CD4-positive, alpha-beta T cell treated with Interleukin-4 for 1 hour (primary cell): ENCODE measurements at regions not wholly inside any gene's neighbourhood (a gene's known extent, or its start where the extent isn't known, plus 50 kb on each side); places are given as distances from the start of the nearest gene placed in this dataset.
"Not testable (repeated sequence)": the region's sequence is repeated elsewhere in the genome, so short reads cannot be mapped to it uniquely, and the experiment has no call there.

ENCODE experiments used
- DNase-seq, 2 donors: peaks; one replicate each; pipeline ENCODE4 v3.0.0-alpha.2; 2020 to 2022

DNA sequence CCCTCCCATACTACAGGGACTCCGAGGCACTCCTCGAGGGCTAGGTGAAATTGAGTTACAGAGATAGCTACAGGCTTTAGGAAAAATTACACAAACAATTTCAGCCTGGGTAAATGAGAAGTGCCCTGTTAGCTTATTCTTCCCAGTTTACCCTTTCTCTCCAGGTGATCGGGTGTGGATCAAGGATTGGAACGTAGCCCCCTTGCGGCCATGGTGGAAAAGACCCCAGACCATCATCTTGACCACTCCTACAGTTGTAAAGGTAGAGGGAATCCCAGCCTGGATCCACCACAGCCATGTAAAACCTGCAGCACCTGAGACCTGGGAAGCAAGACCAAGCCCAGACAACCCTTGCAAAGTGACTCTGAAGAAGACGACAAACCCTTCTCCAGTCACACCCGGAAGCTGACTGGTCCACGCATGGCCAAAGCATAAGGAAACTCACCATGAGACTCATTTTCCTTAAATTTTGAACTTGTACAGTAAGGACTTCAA lies 600.6 kb downstream of the UQCRFS1 start:
- DNase-seq: no peak

DNA sequence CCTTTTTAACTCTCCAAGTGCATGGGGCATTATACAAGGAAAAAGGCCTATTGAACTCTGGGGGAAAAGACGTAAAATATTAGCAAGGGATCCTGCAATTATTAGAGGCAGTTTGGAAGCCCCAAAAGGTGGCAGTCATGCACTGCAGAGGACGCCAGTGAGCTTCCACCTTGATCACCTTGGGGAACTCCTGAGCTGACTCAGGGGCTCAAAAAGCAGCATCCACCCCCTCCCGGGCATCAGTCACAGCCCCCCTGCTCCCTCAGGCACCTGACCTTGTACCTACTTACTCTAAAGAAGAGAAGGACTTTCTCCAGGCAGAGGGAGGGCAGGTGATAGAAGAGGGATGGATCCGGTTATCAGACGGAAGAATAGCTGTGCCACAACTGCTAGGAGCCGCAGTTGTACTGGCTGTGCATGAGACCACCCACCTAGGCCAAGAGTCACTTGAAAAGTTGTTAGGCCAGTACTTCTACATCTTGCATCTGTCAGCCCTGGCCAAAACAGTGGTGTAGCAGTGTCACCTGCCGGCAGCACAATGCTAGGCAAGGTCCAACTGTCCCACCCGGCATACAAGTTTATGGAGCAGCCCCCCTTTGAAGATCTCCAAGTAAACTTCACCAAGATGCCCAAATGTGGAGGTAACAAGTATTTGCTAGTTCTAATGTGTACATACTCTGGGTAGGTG lies 601.6 kb downstream of the UQCRFS1 start:
- DNase-seq: not testable (repeated sequence)

DNA sequence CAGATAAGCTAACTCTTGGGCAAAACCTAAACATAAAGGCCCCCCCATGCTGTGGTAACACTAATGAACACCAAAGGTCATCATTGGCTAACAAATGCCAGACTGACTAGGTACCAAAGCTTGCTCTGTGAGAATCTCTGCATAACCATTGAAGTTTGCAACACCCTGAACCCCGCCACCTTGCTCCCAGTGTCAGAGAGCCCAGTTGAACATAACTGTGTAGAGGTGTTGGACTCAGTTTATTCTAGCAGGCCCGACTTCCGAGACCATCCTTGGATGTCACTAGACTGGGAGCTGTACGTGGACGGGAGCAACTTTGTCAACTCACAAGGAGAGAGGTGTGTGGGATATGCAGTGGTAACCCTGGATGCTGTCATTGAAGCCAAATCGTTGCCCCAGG lies 602.2 kb downstream of the UQCRFS1 start:
- DNase-seq: no peak

- DNase-seq: no peak
Observed at GRCh38 chr19:28609944-28610343, 603.0 kb downstream of the UQCRFS1 start.

DNA sequence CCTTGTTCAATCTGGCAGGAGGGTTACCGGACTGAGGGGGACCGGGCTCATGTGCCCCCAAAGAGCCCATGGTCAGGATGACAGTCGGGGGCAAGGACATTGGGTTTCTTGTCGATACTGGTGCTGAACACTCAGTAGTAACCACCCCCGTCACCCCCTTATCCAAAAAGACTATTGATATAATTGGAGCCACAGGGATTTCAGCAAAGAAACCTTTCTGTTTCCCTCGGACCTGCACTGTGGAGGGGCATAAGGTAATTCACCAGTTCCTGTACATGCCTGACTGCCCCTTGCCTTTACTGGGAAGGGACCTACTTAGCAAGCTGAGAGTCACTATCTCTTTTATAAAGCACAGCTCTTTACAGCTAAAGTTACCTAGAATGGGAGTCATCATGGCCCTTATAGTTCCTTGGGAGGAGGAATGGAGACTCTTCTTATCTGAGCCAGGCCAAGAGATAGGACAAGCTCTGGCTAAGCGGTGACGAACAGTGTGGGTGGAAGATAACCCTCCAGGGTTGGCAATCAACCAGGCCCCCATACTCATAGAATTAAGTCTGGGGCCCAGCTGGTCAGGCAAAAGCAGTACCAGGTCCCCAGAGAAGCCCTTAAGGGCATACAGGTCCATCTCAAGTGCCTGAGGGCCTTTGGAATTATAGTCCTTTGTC lies 603.7 kb downstream of the UQCRFS1 start:
- no peak for DNase-seq

DNA sequence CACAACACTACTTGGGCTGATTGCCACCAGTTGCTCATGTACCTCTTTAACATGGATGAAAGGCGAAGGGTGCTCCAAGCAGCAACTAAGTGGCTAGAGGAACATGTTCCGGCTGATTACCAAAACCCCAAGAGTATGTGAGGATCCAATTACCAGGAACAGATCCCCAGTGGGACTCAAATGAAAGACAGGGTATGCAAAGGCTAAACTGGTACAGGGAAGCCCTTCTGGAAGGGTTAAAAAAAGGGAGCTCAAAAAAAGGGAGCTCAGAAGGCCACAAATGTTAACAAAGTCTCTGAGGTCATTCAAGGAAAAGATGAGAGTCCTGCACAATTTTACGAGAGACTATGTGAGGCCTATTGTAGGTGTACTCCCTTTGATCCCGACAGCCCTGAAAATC lies 604.7 kb downstream of the UQCRFS1 start:
- no peak for DNase-seq

- no peak for DNase-seq
Observed at GRCh38 chr19:28607066-28607583, 605.8 kb downstream of the UQCRFS1 start.

DNA sequence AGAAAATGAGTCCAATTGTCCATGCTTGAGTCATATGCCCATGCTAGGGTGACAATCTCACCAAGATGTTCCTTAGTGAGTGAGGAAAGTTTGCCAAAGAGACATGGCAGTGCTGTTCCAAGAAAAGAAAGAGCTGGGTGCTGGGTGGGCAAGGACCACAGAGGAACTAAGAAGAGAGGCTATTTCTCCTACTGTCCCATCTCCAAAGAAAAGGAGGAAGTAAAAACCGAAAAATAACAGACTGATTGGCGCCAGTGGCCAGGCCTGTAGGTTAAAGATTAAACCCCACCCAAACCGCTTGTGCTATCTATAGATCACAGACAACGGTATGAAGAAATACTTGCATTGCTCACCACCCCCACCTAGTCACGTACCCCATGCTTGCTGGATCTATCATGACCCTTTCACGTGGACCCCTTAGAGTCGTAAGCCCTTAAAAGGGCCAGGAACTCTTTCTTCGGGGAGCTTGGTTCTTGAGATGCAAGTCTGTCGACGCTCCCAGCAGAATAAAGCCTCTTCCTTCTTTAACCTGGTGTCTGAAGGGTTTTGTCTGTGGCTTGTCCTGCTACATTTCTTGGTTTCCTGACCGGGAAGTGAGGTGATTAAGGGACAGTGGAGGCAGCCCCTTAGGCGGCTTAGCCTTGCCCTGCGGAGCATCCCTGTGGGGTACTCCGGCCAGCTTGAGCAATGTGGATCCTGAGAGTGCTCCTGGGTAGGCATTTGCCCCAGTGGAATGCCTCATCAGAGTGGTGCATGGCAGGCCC lies 606.5 kb downstream of the UQCRFS1 start:
- DNase-seq: no peak

GRCh38 chr19:28605501-28606268 lies 607.3 kb downstream of the UQCRFS1 start:
- no peak for DNase-seq

- DNase-seq: no peak
Observed at GRCh38 chr19:28603453-28603852, 609.5 kb downstream of the UQCRFS1 start.

DNA sequence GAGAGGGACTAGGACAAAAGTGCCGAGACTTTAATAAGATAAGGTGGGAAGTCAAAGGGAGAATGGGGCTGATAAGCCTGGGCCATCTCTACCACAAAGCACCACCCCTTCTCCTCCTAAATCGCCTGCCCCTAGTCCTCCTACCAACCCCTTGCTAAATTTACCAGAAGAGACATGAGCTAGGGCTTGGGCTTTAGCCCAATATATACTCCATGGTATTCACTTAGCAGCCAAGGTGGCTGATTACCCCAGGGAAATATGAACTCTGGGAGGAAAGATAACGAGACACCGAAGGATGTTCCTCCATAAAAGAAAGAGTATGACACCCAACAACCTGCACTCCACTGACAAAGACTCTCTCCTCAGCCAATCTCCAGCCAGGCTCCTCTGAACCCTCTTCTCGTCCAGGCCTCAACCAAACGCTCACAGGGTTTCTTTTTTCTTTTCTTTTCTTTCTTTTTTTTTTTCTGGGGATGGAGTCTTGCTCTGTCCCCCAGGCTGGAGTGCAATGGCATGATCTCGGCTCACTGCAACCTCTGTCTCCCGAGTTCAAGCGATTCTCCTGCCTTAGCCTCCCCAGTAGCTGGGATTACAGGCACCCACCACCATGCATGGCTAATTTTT lies 610.2 kb downstream of the UQCRFS1 start:
- DNase-seq: no peak

DNA sequence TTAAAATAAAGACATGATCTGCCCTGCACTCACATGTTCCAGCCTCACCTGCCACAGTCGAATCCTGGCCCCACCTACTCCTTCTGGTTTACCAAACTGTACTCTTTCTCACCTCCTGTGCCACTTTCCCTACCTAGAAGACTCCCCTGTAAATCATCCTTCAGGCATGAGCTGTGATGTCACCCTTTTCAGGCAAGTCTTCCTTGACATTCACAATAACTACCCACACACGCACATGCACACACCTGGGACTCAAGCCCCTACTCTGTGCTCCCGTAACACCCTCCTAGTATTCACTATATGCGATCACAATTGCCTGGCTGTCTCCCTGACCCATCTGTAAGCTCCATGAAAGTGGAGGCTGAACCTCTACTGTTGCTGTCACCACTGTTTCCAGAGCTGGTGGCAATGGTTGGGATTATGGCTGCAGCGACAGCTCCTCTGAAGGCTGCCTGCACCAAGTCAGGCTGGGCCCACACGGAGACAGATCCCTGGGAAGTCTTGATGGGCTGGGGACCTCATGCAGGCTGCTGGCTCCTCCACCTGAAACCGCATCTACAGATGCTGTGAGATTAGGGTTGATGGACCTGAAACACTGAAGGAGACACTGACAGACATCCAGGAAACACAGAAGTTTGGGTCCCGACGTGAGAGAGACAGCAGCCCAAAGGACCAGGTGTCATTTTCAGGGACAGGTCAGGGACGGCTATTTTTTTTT lies 611.1 kb downstream of the UQCRFS1 start:
- no peak for DNase-seq

- DNase-seq: no peak
Observed at GRCh38 chr19:28598861-28599260, 614.1 kb downstream of the UQCRFS1 start.

DNA sequence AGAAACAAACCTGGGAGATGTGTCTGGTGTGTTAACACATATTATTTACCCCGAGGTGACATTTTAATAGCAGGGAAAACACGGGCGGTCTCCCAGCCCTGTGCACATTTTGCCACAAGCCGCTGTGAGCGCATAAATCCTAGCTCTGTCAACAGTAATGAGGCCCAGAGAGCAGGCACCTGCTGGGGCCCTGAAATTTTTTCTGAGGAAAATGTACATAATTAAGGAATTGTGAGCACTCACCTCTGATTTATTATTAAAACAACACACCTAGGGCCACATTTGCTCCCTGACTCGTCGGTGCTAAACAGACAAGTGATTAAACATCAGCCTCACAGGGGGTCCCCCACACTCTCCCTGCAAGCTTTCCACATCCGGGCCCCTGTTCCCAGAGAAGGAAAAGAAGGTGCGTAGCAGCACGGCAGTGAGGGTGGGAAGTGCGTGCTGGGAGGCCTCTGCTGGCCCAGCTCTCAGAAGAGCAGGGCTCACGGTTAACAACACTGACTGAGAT lies 616.3 kb downstream of the UQCRFS1 start:
- DNase-seq: no peak

- DNase-seq: no peak
Observed at GRCh38 chr19:28595722-28596480, 617.0 kb downstream of the UQCRFS1 start.

- no peak for DNase-seq
Observed at GRCh38 chr19:28594737-28595136, 618.2 kb downstream of the UQCRFS1 start.

- peak in 1 of 2 donors; percentile 13 for DNase-seq
Observed at GRCh38 chr19:28589991-28590411, 623.0 kb downstream of the UQCRFS1 start.

DNA sequence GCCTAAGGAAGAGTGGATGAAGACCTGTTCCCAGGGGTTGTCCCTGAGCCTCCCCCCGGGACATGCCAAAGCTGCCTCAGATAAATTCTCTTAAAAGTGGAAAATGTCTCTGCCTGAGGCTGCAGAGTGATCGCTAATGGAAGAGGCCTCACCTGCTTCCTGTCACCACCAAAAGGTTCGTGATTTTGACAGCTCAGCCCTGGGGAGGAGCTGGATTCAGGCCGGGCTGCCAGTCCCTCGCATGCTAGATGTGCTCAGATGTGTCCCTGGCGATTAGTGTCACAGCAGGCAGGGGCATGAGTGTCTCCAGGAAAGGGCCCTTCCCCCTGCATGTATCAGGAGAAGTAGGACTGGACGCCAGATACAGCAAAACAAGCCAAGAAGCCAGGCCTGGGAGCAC lies 626.5 kb downstream of the UQCRFS1 start:
- DNase-seq: no peak

- DNase-seq: no peak
Observed at GRCh38 chr19:28585796-28586195, 627.2 kb downstream of the UQCRFS1 start.

GRCh38 chr19:28583713-28584112 lies 629.2 kb downstream of the UQCRFS1 start:
- DNase-seq: no peak

DNA sequence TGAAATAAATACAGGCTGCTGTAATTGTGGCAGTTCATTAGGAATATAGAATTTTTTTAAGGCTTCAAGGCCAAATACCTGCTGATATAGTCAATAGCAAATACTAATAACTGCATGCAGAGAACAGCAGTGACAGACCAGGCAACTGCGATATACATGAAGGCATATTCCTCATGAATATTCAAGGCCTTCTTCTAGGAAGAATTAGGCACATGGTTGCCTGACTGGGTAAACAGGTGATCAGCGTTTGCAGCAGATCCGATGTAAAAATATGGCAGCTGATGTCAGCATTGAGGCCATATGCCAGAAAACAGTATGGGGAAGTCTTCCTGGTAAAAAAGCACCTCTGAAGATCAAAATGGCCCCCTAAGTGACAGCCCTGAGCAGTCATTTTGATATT lies 629.7 kb downstream of the UQCRFS1 start:
- no peak for DNase-seq
